HG03520 (cell line): ENCODE measurements at regions not wholly inside any gene's neighbourhood (a gene's known extent, or its start where the extent isn't known, plus 50 kb on each side); places are given as distances from the start of the nearest gene placed in this dataset.
"Not testable (repeated sequence)": the region's sequence is repeated elsewhere in the genome, so short reads cannot be mapped to it uniquely, and the experiment has no call there.

Source experiments
- ATAC-seq: cut with Tn5 transposase; IDR thresholded peaks from one replicate; pipeline ENCODE4 v1.9.1; 2021; ENCODE audit warnings: mild to moderate bottlenecking, moderate library complexity; ENCODE audit not compliant: unreplicated experiment

DNA sequence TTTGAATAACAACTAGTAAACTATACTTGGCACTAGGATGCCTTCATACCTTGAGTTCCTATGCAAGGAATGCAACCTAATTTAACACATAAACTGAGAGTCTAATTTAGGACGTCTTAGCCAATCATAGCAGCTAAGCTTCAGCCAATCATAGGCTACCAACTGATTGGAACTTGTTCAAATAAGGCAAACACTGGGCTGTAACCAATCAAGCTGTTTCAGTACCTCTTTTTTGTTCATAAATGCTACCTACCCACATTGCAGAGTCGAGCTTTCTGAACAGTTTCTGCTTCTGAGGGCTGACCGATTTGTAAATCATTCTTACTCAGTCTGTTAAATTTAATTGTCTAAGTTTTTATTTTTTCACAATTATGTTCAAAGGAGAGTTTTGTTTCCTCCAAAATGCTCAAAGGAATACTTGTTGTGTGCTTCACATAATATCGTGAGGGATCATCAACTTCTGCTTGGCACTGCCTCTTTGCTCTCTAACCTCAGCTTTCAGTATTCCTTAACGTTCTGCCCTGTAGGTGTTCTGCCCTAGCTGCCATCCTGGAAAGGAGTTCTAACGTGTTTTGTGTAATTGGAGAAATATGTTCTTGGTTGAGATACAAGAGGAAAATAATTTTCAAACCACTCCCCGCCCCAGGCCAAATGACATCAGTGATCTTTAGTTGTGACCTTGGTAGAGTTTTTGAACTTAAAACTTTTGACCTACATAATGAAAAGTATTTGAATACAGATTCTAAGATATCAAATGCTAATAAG lies 380.4 kb upstream of the MIS18BP1 start:
- no peak for ATAC-seq

DNA sequence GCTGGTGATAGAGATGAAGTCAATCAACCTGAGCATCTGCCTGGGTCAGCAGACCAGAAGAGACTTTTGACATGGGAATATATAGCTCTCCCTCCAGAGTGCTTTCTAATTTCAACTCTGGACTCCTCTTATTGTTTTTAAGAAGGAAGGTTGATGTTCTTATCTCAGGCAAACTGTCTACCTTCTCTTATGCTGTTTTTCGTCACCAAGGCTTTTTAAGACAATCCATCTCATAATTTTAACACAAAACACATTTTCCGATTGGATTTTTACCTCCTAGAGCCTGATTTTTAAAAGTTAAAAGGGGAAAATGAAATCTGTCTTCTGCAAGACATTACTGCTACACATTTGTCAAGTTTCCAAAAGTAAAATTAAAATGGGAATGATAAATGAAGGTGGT lies 368.7 kb upstream of the MIS18BP1 start:
- ATAC-seq = no peak

DNA sequence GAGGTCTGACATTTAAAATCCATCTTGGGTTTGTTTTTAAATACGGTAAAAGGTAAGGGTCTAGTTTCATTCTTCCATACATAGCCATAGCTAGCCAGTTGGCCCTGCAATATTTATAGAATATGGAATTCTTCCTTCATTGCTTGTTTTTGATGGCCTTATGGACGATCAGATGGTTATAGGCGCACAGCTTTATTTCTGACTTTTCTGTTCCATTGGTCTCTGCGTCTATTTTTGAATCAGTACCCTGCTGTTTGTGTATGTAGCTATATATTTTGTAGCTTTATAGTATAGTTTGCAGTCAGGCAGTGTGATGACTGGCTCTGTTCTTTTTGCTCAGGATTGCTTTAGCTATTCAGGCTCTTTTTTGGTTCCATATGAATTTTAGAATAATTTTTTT lies 366.8 kb upstream of the MIS18BP1 start:
- ATAC-seq = no peak

DNA sequence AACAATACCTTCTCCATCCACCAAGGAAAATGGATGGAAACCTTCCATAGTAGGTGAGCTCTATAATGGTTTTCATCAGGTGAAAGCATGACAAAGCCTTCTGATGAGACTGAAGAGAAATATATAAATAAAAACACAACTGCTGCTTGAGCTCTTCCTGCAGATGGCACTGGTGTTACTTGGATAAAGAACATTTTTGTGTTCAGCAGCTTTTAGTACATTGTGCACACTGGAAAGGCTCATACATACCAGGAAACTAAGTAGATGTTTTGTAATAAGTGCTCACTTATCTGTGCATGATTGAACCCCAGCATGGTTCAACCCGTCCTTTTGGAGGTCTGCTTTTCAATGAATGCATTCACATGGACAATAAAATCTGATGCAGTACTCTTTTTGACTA lies 357.3 kb upstream of the MIS18BP1 start:
- no peak for ATAC-seq

DNA sequence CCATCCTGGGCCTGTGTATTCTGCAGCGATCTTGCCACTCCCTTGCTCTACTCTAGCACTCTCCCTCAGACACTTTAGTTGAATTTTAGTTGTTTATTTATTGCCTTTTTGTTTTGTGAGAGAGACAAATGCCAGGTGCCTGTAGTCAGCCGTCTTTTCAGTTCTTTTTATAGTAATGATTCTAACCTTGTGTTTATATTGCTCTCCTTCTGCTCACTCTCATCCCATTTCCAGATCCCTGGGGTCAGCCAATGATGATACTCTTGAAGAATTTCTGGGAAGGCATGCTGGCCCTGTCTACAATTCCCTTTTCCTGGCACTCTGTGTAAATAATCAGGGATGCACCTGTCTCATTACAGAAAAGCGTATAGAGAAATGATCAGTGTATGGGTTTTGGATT lies 334.1 kb upstream of the MIS18BP1 start:
- ATAC-seq = no peak

DNA sequence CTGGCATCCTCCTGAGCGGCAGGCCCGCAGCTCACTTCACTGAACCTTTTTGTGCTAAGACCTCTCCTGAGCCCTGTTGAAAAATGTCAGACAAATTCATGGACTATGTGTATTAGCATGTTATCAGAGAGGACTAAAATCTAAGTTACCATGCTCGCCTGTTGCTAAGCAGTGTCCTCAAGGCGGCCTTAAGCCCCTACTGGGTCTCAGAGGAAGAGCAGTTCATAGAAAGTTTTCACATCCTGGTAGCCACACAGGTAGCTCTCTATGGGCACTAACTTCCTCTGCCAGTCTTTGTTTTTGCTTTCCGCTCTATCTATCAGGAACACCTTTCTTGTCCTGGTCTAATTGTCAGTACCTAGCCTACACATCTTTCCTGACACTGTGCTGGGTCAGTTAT lies 306.6 kb upstream of the MIS18BP1 start:
- no peak for ATAC-seq

DNA sequence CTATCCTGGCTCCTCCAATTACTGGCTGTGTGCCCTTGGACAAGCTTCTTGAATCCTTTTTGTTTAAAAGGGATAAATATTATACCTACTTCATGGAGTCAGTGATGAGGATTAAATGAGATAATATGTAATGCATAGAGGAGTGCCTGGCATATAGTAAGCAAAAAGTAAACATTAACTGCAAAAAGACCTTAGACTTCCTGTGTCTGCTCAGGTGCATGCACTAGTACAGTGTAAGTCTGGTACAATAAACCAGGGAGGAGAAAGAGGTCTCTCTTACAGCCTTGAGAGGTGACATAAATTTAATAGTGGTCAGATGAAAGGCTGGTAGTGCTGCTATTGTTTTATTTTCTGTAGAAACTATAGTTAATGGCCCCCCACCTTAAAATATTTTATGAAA lies 305.2 kb upstream of the MIS18BP1 start:
- no peak for ATAC-seq

DNA sequence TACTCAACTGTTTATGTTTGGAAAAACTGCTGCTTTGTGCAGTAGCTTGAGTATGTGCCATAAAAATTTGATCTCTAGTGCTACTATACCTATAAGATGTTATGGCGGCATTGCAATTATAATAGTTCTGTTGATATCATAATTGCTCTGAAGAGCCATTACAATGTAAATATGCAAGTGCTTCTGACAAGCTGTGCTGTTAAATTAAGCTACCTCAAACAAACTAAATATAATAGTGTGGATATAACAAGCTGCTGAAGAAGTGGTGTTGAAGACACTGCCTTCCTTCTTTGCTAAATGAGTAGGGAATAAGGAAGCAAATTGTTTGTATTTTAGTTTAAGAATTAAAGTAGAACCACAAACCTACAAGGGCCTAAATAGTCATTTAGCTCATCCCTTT lies 301.0 kb upstream of the MIS18BP1 start:
- ATAC-seq = no peak

DNA sequence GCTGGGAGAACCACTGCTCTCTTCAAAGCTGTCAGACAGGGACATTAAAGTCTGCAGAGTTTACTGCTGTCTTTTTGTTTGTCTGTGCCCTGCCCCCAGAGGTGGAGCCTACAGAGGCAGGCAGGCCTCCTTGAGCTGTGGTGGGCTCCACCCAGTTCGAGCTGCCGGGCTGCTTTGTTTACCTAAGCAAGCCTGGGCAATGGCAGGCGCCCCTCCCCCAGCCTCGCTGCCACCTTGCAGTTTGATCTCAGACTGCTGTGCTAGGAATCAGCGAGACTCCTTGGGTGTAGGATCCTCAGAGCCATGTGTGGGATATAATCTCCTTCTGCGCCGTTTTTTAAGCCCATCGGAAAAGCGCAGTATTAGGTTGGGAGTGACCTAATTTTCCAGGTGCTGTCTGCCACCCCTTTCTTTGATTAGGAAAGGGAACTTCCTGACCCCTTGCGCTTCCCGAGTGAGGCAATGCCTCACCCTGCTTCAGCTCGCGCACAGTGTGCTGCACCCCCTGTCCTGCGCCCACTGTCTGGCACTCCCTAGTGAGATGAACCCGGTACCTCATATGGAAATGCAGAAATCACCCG lies 298.3 kb upstream of the MIS18BP1 start:
- not testable (repeated sequence) for ATAC-seq

DNA sequence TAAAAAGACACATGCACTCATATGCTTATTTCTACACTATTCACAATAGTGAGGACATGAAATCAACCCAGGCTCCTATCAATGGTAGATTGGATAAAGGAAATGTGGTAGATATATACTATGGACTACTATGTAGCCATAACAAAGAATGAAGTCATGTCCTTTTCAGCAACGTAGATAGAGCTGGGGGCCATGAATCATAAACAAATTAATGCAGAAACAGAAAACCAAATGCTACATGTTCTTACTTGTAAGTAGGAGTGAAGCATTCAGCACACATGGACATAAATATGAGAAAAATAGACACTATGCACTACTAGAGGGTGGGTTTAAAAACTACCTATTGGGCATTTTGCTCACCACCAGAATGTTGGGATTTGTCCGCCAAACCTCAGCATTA lies 278.0 kb upstream of the MIS18BP1 start:
- no peak for ATAC-seq

DNA sequence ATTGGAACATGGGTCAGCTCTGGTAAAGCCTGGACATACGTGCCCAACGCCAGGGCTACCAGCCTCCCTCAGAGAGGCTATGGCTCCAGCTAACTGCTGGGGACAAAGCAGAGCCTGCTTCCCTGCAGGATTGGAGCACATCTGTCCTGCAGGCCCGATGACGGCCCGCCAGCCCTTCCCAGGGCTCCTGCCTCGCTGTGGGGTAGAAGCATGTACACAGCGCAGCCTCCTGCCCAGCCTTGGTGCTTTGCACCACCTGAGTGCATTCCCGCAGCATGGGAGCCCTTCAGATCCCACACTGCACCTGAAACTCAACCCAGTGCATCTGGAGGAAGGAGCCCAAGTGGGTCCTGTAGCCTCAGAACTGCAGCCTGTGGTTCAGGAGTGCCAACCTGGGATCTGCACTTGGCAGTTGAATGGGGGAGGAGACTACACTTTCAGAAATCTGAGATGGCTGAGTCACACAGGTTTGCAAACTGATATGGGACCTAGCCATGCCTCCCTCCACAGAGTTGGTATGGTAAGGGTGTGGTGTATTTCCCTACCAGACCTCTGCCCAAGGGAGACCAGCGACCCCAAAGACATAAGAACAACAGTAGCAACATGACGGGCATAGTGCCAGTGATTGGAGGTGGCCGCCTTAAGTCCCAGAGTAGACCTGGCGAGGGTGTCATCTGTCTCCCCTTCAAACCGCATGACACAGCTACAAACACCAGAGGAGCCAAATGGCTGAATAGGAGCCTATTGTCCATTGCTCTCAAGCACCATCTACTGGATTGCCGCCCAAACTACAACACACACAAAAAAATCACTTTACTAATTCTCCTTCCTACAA lies 273.9 kb upstream of the MIS18BP1 start:
- ATAC-seq = peak; percentile 78

DNA sequence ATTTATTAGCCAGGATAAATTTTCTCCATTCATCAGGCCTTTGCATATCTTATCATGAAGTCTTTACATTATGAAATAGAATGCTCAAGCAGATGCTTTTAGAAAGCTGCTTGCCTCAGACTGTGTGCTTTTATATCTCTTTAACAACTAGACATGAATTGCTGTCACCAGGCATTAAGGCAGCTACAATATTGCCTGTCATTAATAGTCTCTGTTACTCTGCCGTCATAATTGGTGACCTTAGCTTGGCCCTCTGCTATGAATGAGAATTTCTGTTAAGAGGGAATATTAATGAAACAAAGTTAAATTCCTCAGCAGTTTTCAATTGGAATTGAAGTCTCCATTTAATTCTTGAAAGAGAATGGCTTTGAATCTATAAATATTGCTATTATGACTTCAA lies 266.8 kb upstream of the MIS18BP1 start:
- ATAC-seq = no peak

DNA sequence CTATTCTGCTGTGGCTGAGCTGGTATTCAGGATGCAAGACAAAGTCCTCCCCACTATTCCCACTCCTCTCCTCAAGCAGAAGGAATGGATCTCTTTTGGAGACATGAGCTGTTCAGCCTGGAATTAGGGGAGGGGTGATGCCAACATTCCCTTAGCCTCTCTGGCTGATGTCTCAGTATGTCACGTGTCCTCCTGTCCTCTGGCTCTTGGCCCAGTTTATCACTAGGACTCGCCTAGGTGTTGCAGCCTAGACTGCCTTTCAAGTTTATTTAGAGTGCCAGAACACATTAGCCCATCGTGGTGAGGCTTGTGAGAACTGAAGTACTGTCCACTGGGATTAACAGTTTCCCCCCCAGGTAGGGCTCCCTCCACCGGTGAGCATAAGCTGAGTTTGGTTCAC lies 239.9 kb upstream of the MIS18BP1 start:
- no peak for ATAC-seq

DNA sequence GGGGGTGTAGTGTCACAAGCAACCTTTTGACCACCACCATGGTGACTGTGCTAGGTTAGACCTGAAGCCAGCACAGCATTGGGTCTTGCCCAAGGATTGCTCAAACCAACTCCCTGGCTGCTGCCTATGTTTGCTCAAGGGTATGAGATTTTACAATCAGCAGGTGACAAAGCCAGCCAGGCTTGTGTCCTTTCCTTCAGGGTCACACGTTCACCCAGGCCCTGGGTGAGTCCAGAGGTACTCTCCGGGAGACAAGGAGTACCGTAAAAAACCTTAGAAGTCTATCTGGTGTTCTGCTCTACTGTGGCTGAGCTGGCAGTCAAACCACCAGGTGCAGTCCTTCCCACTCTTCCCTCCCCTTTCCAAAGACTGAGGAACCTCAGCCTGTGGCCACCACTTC lies 238.9 kb upstream of the MIS18BP1 start:
- no peak for ATAC-seq

DNA sequence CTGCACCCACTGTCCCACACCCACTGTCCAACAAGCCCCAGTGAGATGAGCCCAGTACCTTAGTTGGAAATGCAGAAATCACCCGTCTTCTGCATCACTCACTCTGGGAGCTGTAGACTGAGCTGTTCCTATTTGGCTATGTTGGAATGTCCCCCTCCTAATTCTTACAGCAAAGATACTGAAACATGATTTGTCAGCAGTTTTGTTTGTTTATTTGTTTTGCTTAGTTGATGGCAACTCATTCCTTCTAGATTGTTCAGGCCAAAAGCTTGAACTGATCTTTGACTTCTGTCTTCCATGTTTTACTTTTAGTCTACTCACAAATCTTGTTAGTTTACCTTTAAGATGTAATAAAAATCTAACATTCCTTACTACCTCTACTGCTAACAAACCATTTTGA lies 233.6 kb upstream of the MIS18BP1 start:
- no peak for ATAC-seq

DNA sequence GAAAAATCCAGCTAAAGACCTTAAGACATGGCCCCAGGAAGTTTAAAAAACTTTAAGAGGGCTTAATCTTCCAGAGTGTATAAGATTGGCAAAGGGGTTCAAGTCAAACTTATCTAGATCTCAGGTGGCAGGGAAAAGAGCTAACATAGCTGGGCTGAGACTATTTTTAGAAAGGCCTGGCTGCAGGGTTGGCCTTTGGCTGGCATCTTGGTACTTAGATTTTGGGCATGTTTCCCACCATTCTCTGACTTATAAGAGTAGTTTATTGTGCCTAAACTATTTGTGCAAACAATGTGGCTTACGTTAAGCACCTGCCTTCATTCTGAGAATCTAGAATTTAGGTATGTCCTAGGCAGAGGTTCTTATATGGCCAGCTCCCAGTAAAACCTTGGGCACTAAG lies 214.0 kb upstream of the MIS18BP1 start:
- ATAC-seq = no peak

DNA sequence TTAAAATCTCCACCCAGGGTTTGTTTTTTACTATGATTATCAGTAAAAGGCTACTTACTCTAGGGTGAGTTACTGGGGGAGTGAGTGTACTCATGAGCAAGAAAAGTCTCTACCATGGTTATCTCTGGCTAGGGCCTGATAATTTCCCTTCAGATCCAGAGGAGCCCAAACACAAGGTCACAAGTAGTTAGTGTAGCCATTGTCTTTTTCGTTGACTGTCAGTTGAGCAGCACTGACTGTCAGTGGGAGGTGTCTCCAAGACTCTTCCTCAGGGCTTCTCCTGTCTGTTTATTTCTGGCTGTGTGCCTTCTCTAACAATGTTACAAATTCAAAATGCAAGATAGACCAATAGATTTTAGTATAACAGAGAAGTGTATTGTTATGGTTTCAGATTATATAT lies 181.2 kb upstream of the MIS18BP1 start:
- no peak for ATAC-seq

DNA sequence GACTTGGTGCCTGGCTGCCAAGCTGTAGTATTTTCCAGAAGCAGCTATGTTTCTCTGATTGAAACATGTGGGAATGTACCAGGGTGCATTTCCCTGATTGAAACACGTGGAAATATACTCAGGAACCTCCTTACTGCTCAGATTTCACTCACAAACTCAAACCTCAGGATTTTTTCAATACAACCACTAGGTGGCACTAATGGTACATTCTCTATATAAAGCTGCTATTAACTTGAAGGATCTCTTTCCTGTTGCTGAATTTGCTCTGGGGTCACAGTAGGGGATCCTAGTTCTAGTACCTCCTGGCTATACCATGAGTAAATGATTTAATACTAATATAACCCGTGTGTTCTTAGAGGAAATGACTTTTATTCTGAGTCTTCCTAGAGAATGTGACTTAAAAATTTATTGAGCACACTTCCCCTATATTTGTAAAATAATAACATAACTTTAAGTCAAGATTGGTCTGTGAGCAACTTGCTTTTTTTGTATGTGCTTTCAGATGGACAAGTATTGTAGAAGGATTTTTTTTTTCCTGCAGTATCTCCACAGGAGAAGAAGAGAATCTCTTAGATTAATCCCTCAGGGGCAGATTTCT lies 173.8 kb upstream of the MIS18BP1 start:
- peak; percentile 68 for ATAC-seq

DNA sequence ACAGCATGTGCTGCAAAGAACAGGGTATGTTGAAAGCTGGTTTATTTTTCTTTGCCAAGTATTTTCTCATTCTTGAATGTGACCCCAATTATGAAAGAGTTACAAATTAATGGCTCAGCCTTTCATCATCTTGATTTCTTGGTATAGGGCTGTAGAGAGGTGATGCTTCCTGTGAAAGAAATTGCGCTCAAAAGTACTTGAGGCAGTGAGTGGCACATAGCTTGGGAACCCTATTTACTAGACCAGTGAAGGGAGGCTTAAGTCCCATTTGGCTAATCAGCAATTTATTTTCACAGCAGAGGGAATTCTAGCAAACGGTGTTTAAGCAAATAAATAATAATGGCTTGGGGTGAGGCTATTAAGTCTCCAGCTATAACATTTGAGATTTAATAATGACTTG lies 153.9 kb upstream of the MIS18BP1 start:
- no peak for ATAC-seq

DNA sequence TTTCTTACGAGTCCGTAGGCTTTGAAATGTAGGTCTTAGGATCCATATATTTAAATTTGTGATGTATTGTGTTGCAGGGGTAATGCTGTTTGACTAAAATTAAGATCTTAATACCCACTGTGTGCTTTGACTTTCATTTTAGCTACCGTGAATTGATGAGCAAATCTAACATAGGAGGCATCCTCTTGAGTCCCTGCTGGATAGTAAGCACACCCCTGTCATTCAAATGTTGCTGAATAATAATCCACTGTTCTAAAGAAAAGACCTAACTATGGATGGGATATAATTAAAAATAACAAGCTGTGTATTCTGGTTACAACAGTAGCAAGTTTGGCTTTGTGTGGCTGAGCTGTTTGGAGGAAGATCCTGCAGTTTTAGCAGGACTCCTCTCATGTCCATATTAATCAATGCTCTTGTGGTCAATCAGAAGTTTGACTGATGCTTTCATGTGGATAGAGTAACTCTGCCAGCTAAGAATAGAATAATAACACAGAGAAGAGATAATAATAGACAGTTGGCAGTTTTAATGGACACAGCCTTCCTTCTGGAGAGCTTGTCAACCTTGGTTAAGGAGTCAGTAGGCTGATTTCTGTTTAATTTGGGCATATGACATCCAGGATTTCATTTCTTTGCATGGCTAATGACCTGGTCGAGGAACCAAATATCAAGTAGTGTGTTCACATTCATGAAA lies 148.1 kb upstream of the MIS18BP1 start:
- no peak for ATAC-seq

DNA sequence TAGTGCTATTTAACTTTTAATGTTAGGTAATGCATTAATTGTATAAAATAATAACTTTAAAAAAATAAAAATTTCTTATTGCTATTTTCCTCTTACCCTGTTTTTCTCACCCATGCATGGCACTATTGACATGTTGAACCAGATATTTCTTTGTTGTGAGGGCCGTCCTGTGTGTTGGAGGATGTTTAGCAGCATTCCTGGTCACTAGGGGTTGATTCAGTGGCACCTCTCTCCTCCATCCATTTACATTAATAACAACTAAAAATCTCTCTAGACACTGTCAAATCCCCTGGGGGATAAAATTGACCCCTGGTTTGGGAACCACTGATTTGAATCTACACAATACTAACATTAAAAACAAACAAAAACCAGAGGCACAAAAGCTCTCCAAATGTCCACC lies 147.5 kb upstream of the MIS18BP1 start:
- no peak for ATAC-seq
